GM12878 (cell line): ENCODE measurements at regions not wholly inside any gene's neighbourhood (a gene's known extent, or its start where the extent isn't known, plus 50 kb on each side); places are given as distances from the start of the nearest gene placed in this dataset.

ENCODE experiments used
- ATAC-seq: fragments of 200-7000 bp; cut with Tn5 transposase; 3 replicates; pipeline ENCODE4 v1.9.1; 2020; ENCODE audit warnings: mild to moderate bottlenecking, moderate library complexity
- BruUV-seq: library from RNA; stranded (reverse); fragments of 400-500 nt; replicated peaks from 2 replicates; lab custom pipeline; 2021; lab: Mats Ljungman, UMichigan
- CTCF ChIA-PET: fragments of 300-600 bp; sonication (Branson Sonifier 250); formaldehyde crosslinking; extraction: SDS; loops from one replicate; lab custom pipeline; 2021; ENCODE audit warnings: inconsistent platforms; lab: Yijun Ruan, JAX
- POLR2A ChIA-PET: fragments of 350-600 bp; formaldehyde crosslinking; extraction: SDS; loops from one replicate; lab custom pipeline; 2021; ENCODE audit warnings: inconsistent platforms; lab: Charles Lee
- RAD21 ChIA-PET: fragments of 300-600 bp; sonication (Branson Sonifier 250); formaldehyde crosslinking; loops from one replicate; lab custom pipeline; 2023; ENCODE audit warnings: antibody characterized with exemption; ENCODE audit not compliant: unreplicated experiment; lab: Charles Lee
- SMC1A ChIA-PET: fragments of 300-600 bp; sonication (Branson Sonifier 250); formaldehyde crosslinking; loops from one replicate; lab custom pipeline; 2023; ENCODE audit not compliant: unreplicated experiment, uncharacterized antibody; lab: Charles Lee
- DNase-seq: peaks from one replicate; pipeline ENCODE4 v3.0.0-alpha.2; 2011; ENCODE audit warnings: low read depth, low spot score
- FAIRE-seq: peaks from 3 replicates; lab custom pipeline; 2011; peaks lifted over from hg19 to GRCh38; lab: Jason Lieb, UNC
- H2AFZ ChIP-seq: 2 replicates; pipeline ENCODE4 v1.6.0; 2011; ENCODE audit warnings: low read depth, low read length, control low read depth; ENCODE audit not compliant: control insufficient read depth
- H3K27ac ChIP-seq: 2 replicates; pipeline ENCODE4 v1.5.1; 2011; ENCODE audit warnings: control low read depth; ENCODE audit not compliant: control insufficient read depth, insufficient read depth
- H3K27me3 ChIP-seq, 2 experiments: replicated peaks in 1 of 2; 2 replicates each; pipeline versions ENCODE4 v1.6.0 to v1.6.1; 2011; ENCODE audit warnings: low read length in 1 of 2; ENCODE audit not compliant: control insufficient read depth in 2 of 2, insufficient read depth in 2 of 2
- H3K36me3 ChIP-seq, 2 experiments: 2 replicates each; pipeline ENCODE4 v1.5.1; 2011; ENCODE audit warnings: low read length in 1 of 2; ENCODE audit not compliant: control insufficient read depth in 2 of 2, insufficient read depth in 2 of 2
- H3K4me1 ChIP-seq: 2 replicates; pipeline ENCODE4 v1.6.1; 2011; ENCODE audit warnings: mild to moderate bottlenecking, low read length, moderate library complexity, mixed read lengths; ENCODE audit not compliant: control insufficient read depth, insufficient read depth
- H3K4me2 ChIP-seq: 2 replicates; pipeline ENCODE4 v1.6.0; 2011; ENCODE audit warnings: control low read depth; ENCODE audit not compliant: control insufficient read depth, insufficient read depth
- H3K4me3 ChIP-seq: fragments of 200-600 bp; sonication (generic); 2 replicates; pipeline ENCODE4 v1.5.1; 2016
- H3K79me2 ChIP-seq: 2 replicates; pipeline ENCODE4 v1.6.0; 2011; ENCODE audit warnings: low read length; ENCODE audit not compliant: control insufficient read depth, insufficient read depth
- H3K9ac ChIP-seq: 2 replicates; pipeline ENCODE4 v1.8.0; 2011; ENCODE audit warnings: low read length, control low read depth, mixed read lengths; ENCODE audit not compliant: control insufficient read depth, insufficient read depth
- H3K9me3 ChIP-seq: replicated peaks from 3 replicates; pipeline ENCODE4 v1.5.1; 2011; ENCODE audit warnings: mild to moderate bottlenecking, low read length; ENCODE audit not compliant: control insufficient read depth, insufficient read depth
- H4K20me1 ChIP-seq: 2 replicates; pipeline ENCODE4 v1.6.0; 2011; ENCODE audit not compliant: control insufficient read depth, insufficient read depth
- BMI1 ChIP-seq: fragments of 450-650 bp; IDR thresholded peaks from 2 replicates; pipeline ENCODE4 v1.6.1; 2016; ENCODE audit warnings: mild to moderate bottlenecking, moderate library complexity, borderline replicate concordance
- CEBPB ChIP-seq, 2 experiments: fragments of 150-350 bp in 1 of 2; IDR thresholded peaks; 2 replicates each; pipeline ENCODE4 v1.6.1; 2012 to 2014; ENCODE audit warnings: low read depth in 2 of 2, low read length in 2 of 2, borderline replicate concordance in 1 of 2, inconsistent platforms in 1 of 2
- E2F4 ChIP-seq: IDR thresholded peaks from 2 replicates; pipeline ENCODE4 v1.6.1; 2012; ENCODE audit warnings: low read depth, low read length, improper control_type of control experiment
- IRF3 ChIP-seq: fragments of 450-650 bp; IDR thresholded peaks from 2 replicates; pipeline ENCODE4 v1.6.1; 2014; ENCODE audit warnings: mild to moderate bottlenecking
- JUND ChIP-seq: IDR thresholded peaks from 2 replicates; pipeline ENCODE4 v1.6.1; 2012; ENCODE audit warnings: low read depth, mild to moderate bottlenecking, low read length, improper control_type of control experiment, moderate library complexity
- MAX ChIP-seq: IDR thresholded peaks from 2 replicates; pipeline ENCODE4 v1.6.1; 2012; ENCODE audit warnings: low read depth, low read length, improper control_type of control experiment
- RAD51 ChIP-seq: fragments of 450-650 bp; IDR thresholded peaks from 2 replicates; pipeline ENCODE4 v1.6.1; 2016; ENCODE audit warnings: moderate library complexity, mild to moderate bottlenecking, inconsistent platforms
- RCOR1 ChIP-seq: conservative IDR thresholded peaks from 2 replicates; pipeline ENCODE4 v1.6.1; 2012; ENCODE audit warnings: low read depth, low read length, improper control_type of control experiment
- RELB ChIP-seq: fragments of 450-650 bp; IDR thresholded peaks from 2 replicates; pipeline ENCODE4 v1.6.1; 2017; ENCODE audit warnings: low read depth, mild to moderate bottlenecking, moderate library complexity
- RUNX3 ChIP-seq: IDR thresholded peaks from 2 replicates; pipeline ENCODE4 v1.6.1; 2012; ENCODE audit warnings: low read length, inconsistent platforms
- SUPT20H ChIP-seq: IDR thresholded peaks from 2 replicates; pipeline ENCODE4 v1.6.1; 2011; ENCODE audit warnings: low read depth, mild to moderate bottlenecking, low read length, moderate library complexity, borderline replicate concordance; ENCODE audit not compliant: control insufficient read depth
- ZNF384 ChIP-seq: IDR thresholded peaks from 2 replicates; pipeline ENCODE4 v1.6.1; 2012; ENCODE audit warnings: low read depth, mild to moderate bottlenecking, low read length, improper control_type of control experiment, borderline replicate concordance
- ZNF592 ChIP-seq: fragments of 450-650 bp; IDR thresholded peaks from 2 replicates; pipeline ENCODE4 v1.6.1; 2017; ENCODE audit warnings: mild to moderate bottlenecking, moderate library complexity
- WGBS: methylation state at CpG from one replicate; pipeline ENCODE4 v1.1.6; 2016; ENCODE audit warnings: low lambda C conversion rate; ENCODE audit not compliant: insufficient replicate concordance, insufficient coverage; ENCODE audit errors: missing lambda C conversion rate; 5-methylcytosine and 5-hydroxymethylcytosine counted together
- in situ Hi-C: fragments of 300-500 bp; cut with MboI; formaldehyde crosslinking; loops from 9 replicates; pipeline ENCODE4 v1.14.3; 2018; ENCODE audit warnings: mixed read lengths
- intact Hi-C: fragments of 100-400 bp; cut with micrococcal nuclease; formaldehyde crosslinking; loops from one replicate; pipeline ENCODE4 v1.14.2; 2022; ENCODE audit not compliant: unreplicated experiment

- Histone ChIP-seq H3K27ac (no peak overlapping the region), H3K4me2 (no peak overlapping the region), H3K4me1 (no peaks in the 10 kb centered on the region), H3K9me3 (no peaks in the 10 kb centered on the region), H3K79me2 (no peaks in the 10 kb centered on the region), H3K36me3 (no peaks in the 10 kb centered on the region), H3K4me3 (no peak overlapping the region), H2AFZ (no peak overlapping the region), H4K20me1 (no peaks in the 10 kb centered on the region), H3K27me3 (peaks cover 0 to 5% of the 10 kb centered on the region in 2 experiments; a peak in 3 of 4 replicates), H3K9ac (no peak overlapping the region)
- DNase-seq (no peak), ATAC-seq (no peak), FAIRE-seq (no peak)
- in situ Hi-C loops, result no loop called here
- ChIA-PET SMC1A (no interaction called here), POLR2A (no interaction called here), CTCF (no interaction called here), RAD21 (no interaction called here)
- intact Hi-C loops, result no loop called here
- no TSS peak for BruUV-seq
- WGBS, result 12% methylated on average over 3 of the region's 3 CpGs
- no peak for TF ChIP-seq RUNX3
- TF ChIP-seq CEBPB (IDR thresholded peaks at IDR 0.05; ENCODE audit: borderline replicate concordance in 1 of 2, low read depth in 2 of 2, low read length in 2 of 2), result no peak
- no peak for TF ChIP-seq E2F4
- no peak for TF ChIP-seq RAD51
- TF ChIP-seq BMI1, result no peak
- no peak for TF ChIP-seq IRF3
- no peak for TF ChIP-seq ZNF384
- no peak for TF ChIP-seq ZNF592
- no peak for TF ChIP-seq RCOR1
- TF ChIP-seq SUPT20H, result no peak
- no peak for TF ChIP-seq RELB
- TF ChIP-seq MAX, result no peak
- TF ChIP-seq JUND, result no peak
Measured at GRCh38 chr15:62909257-62909656, 133.3 kb upstream of the TPM1 start.
